IMR-90 (cell line): ENCODE measurements at regions not wholly inside any gene's neighbourhood (a gene's known extent, or its start where the extent isn't known, plus 50 kb on each side); places are given as distances from the start of the nearest gene placed in this dataset.

Source experiments
- ATAC-seq: fragments of 200-7000 bp; cut with Tn5 transposase; 2 replicates; pipeline ENCODE4 v1.9.1; 2020; ENCODE audit warnings: low read depth, mild to moderate bottlenecking, moderate library complexity
- BruUV-seq: library from RNA; stranded (reverse); fragments of 400-500 nt; replicated peaks from 2 replicates; lab custom pipeline; 2021; lab: Mats Ljungman, UMichigan
- CTCF ChIA-PET: fragments of 300-600 bp; formaldehyde crosslinking; extraction: SDS; loops from one replicate; lab custom pipeline; 2021; ENCODE audit warnings: antibody characterized with exemption; lab: Yijun Ruan, JAX
- POLR2A ChIA-PET: fragments of 300-600 bp; sonication (Branson Sonifier 250); formaldehyde crosslinking; loops from one replicate; lab custom pipeline; 2022; ENCODE audit warnings: antibody characterized with exemption; ENCODE audit not compliant: unreplicated experiment; lab: Charles Lee
- DNase-seq: peaks from one replicate; pipeline ENCODE4 v3.0.0; 2013
- H2AFZ ChIP-seq: replicated peaks from 2 replicates; pipeline ENCODE3; 2013; ENCODE audit warnings: low read length, mild to moderate bottlenecking; ENCODE audit not compliant: poor library complexity
- H2AK5ac ChIP-seq: 2 replicates; pipeline ENCODE4 v1.6.1; 2013; ENCODE audit warnings: low read depth, low read length, inconsistent platforms
- H2AK9ac ChIP-seq: replicated peaks from 2 replicates; pipeline ENCODE3; 2013; ENCODE audit warnings: mild to moderate bottlenecking, low read depth, low read length, moderate library complexity; ENCODE audit not compliant: poor library complexity
- H2BK120ac ChIP-seq: 2 replicates; pipeline ENCODE4 v1.6.1; 2013; ENCODE audit warnings: low read depth, low read length, inconsistent platforms
- H2BK15ac ChIP-seq: 3 replicates; pipeline ENCODE4 v1.6.1; 2013; ENCODE audit warnings: low read depth, low read length, inconsistent platforms
- H2BK20ac ChIP-seq: 2 replicates; pipeline ENCODE4 v1.6.1; 2013; ENCODE audit warnings: low read depth, mild to moderate bottlenecking, inconsistent platforms, low read length, moderate library complexity
- H2BK5ac ChIP-seq: 2 replicates; pipeline ENCODE4 v1.6.1; 2013; ENCODE audit warnings: mild to moderate bottlenecking, low read depth, low read length, inconsistent platforms; ENCODE audit not compliant: poor library complexity, severe bottlenecking
- H3K14ac ChIP-seq: replicated peaks from 2 replicates; pipeline ENCODE4 v1.6.1; 2013; ENCODE audit warnings: low read depth, low read length, inconsistent platforms
- H3K18ac ChIP-seq: 2 replicates; pipeline ENCODE4 v1.6.1; 2013; ENCODE audit warnings: low read depth, low read length, control low read depth
- H3K23ac ChIP-seq: 2 replicates; pipeline ENCODE4 v1.6.1; 2013; ENCODE audit warnings: low read depth, low read length, inconsistent platforms
- H3K27ac ChIP-seq: 2 replicates; pipeline ENCODE4 v1.5.1; 2013; ENCODE audit warnings: mild to moderate bottlenecking, control low read depth, low read length; ENCODE audit not compliant: insufficient read depth
- H3K27me3 ChIP-seq: 2 replicates; pipeline ENCODE4 v1.6.1; 2013; ENCODE audit warnings: low read length; ENCODE audit not compliant: control insufficient read depth, insufficient read depth
- H3K36me3 ChIP-seq: 2 replicates; pipeline ENCODE4 v1.6.1; 2013; ENCODE audit warnings: low read length, mixed read lengths; ENCODE audit not compliant: control insufficient read depth, insufficient read depth
- H3K4ac ChIP-seq: 2 replicates; pipeline ENCODE4 v1.6.1; 2013; ENCODE audit warnings: low read depth, low read length, inconsistent platforms
- H3K4me1 ChIP-seq: 2 replicates; pipeline ENCODE4 v1.6.1; 2013; ENCODE audit warnings: low read length, mixed read lengths; ENCODE audit not compliant: control insufficient read depth, insufficient read depth
- H3K4me2 ChIP-seq: 2 replicates; pipeline ENCODE4 v1.6.1; 2013; ENCODE audit warnings: low read depth, mild to moderate bottlenecking, control low read depth, low read length, moderate library complexity
- H3K4me3 ChIP-seq: 2 replicates; pipeline ENCODE4 v1.5.1; 2013; ENCODE audit warnings: low read depth, mild to moderate bottlenecking, control low read depth, low read length, moderate library complexity; ENCODE audit not compliant: insufficient read depth
- H3K56ac ChIP-seq: 2 replicates; pipeline ENCODE4 v1.6.1; 2013; ENCODE audit warnings: low read length, inconsistent platforms; ENCODE audit not compliant: insufficient read depth; ENCODE audit errors: extremely low read depth
- H3K79me1 ChIP-seq, 2 experiments: 2 replicates each; pipeline ENCODE4 v1.6.1; 2013; ENCODE audit warnings: low read length in 2 of 2, inconsistent platforms in 1 of 2, low read depth in 1 of 2
- H3K9ac ChIP-seq: 2 replicates; pipeline ENCODE4 v1.6.1; 2013; ENCODE audit warnings: low read depth, low read length, control low read depth
- H3K9me1 ChIP-seq: 2 replicates; pipeline ENCODE4 v1.6.1; 2013; ENCODE audit warnings: low read length, inconsistent platforms; ENCODE audit not compliant: insufficient read depth
- H3K9me3 ChIP-seq: 2 replicates; pipeline ENCODE4 v1.6.1; 2013; ENCODE audit warnings: low read length; ENCODE audit not compliant: control insufficient read depth, insufficient read depth
- H4K20me1 ChIP-seq: 2 replicates; pipeline ENCODE4 v1.6.1; 2013; ENCODE audit warnings: low read length, inconsistent platforms; ENCODE audit not compliant: insufficient read depth
- H4K5ac ChIP-seq: 2 replicates; pipeline ENCODE4 v1.6.1; 2013; ENCODE audit warnings: mild to moderate bottlenecking, low read depth, low read length, control low read depth
- H4K8ac ChIP-seq, 2 experiments: 2 replicates each; pipeline ENCODE4 v1.6.1; 2013; ENCODE audit warnings: low read depth in 2 of 2, low read length in 2 of 2, control low read depth in 1 of 2, inconsistent platforms in 1 of 2
- H4K91ac ChIP-seq: 2 replicates; pipeline ENCODE4 v1.6.1; 2013; ENCODE audit warnings: low read depth, low read length, inconsistent platforms; ENCODE audit not compliant: insufficient read depth
- MAFK ChIP-seq: IDR thresholded peaks from 2 replicates; pipeline ENCODE4 v1.6.1; 2012; ENCODE audit warnings: low read depth, low read length, improper control_type of control experiment
- MXI1 ChIP-seq: IDR thresholded peaks from 2 replicates; pipeline ENCODE4 v1.6.1; 2012; ENCODE audit warnings: low read depth, mild to moderate bottlenecking, low read length, moderate library complexity, borderline replicate concordance
- POLR2A ChIP-seq: IDR thresholded peaks from 2 replicates; pipeline ENCODE4 v1.6.1; 2012; ENCODE audit warnings: mild to moderate bottlenecking, low read depth, low read length
- RAD21 ChIP-seq: IDR thresholded peaks from 2 replicates; pipeline ENCODE4 v1.6.1; 2012; ENCODE audit warnings: low read length, improper control_type of control experiment
- RCOR1 ChIP-seq: IDR thresholded peaks from 2 replicates; pipeline ENCODE4 v1.6.1; 2012; ENCODE audit warnings: mild to moderate bottlenecking, low read length, improper control_type of control experiment; ENCODE audit not compliant: insufficient replicate concordance
- SMC3 ChIP-seq: fragments of 150-350 bp; IDR thresholded peaks from 2 replicates; pipeline ENCODE4 v1.6.1; 2016; ENCODE audit warnings: low read depth, mild to moderate bottlenecking, antibody characterized with exemption, low read length, moderate library complexity
- WGBS, 2 experiments: methylation state at CpG; one replicate each; pipeline versions ENCODE4 v1.1.5 to v1.1.7; 2013; ENCODE audit warnings: missing lambda C conversion rate in 2 of 2; ENCODE audit not compliant: insufficient read length in 1 of 2; ENCODE audit errors: extremely low coverage in 2 of 2; 5-methylcytosine and 5-hydroxymethylcytosine counted together
- dilution Hi-C: fragments of 300-500 bp; cut with HindIII; formaldehyde crosslinking; loops from one replicate; pipeline ENCODE4 v1.14.3; 2018; ENCODE audit warnings: low sequenced_read_pairs; ENCODE audit not compliant: unreplicated experiment
- in situ Hi-C: fragments of 300-500 bp; cut with MboI; formaldehyde crosslinking; loops from 3 replicates; pipeline ENCODE4 v1.14.3; 2019; ENCODE audit warnings: low sequenced_read_pairs, inconsistent platforms, mixed read lengths
- intact Hi-C: fragments of 100-400 bp; cut with micrococcal nuclease; formaldehyde crosslinking; loops from 2 replicates; pipeline ENCODE4 v1.10.0; 2022
- TF ChIP-seq, protein P1 (sequence below): fragments of 150-350 bp; IDR thresholded peaks from 2 replicates; pipeline ENCODE4 v1.6.1; 2017; ENCODE audit warnings: mild to moderate bottlenecking, antibody characterized with exemption, low read length, low read depth

DNA sequence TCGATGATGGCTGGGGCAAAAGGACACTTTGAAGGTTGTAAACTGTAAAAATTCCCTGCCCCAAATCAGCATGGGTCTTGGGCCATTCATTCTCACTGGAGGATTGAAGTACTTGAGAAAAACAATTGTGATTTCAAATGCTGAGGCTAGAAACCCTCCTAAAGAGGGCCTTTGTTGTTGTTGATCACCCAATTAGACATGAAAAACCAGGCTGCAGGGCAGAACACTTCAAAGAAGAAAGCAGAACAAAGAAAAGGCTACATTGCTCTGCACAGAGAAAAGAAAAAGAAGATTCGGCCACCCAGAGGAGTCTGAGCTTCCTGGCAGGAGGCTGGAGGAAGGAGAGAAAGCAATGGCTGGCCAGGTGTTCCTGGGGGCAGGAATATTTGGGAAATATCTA, 143.1 kb downstream of the NPY start:
- Histone ChIP-seq H3K27me3 (no peaks in the 10 kb centered on the region), H3K4me2 (no peak overlapping the region), H4K5ac (no peak overlapping the region), H3K4me1 (no peaks in the 10 kb centered on the region), H3K18ac (no peak overlapping the region), H4K91ac (no peak overlapping the region), H3K9me1 (no peaks in the 10 kb centered on the region), H3K79me1 (no peaks in the 10 kb centered on the region), H3K9ac (no peak overlapping the region), H4K8ac (no peak overlapping the region), H3K4ac (no peak overlapping the region), H2BK120ac (no peak overlapping the region), H3K4me3 (no peak overlapping the region), H3K14ac (no peak overlapping the region), H2AFZ (no peak overlapping the region), H3K23ac (no peak overlapping the region), H3K56ac (no peak overlapping the region), H2BK20ac (no peak overlapping the region), H2AK9ac (no peak overlapping the region), H3K27ac (no peak overlapping the region), H2BK15ac (no peak overlapping the region), H3K9me3 (no peaks in the 10 kb centered on the region), H2BK5ac (no peak overlapping the region), H4K20me1 (no peaks in the 10 kb centered on the region), H3K36me3 (no peaks in the 10 kb centered on the region), H2AK5ac (no peak overlapping the region)
- POLR2A ChIA-PET, result no interaction called here
- CTCF ChIA-PET, result no interaction called here
- in situ Hi-C loops (no loop called here), intact Hi-C loops (no loop called here), dilution Hi-C loops (no loop called here)
- DNase-seq, result no peak
- ATAC-seq, result no peak
- no CpG with 5 or more reads among the region's 2 CpGs for WGBS, 2 experiments
- TF ChIP-seq MXI1 (no peak), RCOR1 (no peak), MAFK (no peak), RAD21 (no peak), POLR2A (no peak), SMC3 (no peak)
- TF ChIP-seq, protein P1, sequence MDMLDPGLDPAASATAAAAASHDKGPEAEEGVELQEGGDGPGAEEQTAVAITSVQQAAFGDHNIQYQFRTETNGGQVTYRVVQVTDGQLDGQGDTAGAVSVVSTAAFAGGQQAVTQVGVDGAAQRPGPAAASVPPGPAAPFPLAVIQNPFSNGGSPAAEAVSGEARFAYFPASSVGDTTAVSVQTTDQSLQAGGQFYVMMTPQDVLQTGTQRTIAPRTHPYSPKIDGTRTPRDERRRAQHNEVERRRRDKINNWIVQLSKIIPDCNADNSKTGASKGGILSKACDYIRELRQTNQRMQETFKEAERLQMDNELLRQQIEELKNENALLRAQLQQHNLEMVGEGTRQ, result no peak
- BruUV-seq, result no TSS peak
